ENCODE measurements at regions not wholly inside any gene's neighbourhood (a gene's known extent, or its start where the extent isn't known, plus 50 kb on each side); places are given as distances from the start of the nearest gene placed in this dataset.

DNA sequence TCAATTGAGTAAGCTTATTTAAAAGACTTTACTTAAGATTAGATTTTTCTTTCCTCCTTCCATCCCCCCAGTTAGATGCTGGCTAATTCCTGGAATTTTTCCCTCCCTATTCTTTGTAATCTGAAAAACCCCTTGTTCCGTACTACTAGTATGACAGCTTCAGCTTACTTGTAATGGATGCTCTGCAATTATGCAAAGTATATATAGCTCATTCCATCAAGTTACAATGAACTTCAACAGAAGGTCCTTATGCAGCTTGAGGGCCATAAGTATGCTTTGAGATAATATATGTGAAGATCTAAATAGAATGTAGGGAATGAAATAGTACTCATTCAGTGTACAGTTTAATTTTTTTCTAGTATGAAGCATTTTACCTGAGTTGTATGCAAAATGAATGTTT, 398.3 kb upstream of the NAALADL2 start:
- TF ChIP-seq EP300 (IDR thresholded peaks at IDR 0.05; ENCODE audit: borderline replicate concordance) (no peak), TAF1 (IDR thresholded peaks at IDR 0.05; ENCODE audit: low read depth) (no peak), CREB1 (IDR thresholded peaks at IDR 0.05; ENCODE audit: low read depth) (no peak), YY1 (IDR thresholded peaks at IDR 0.05; ENCODE audit: low read depth) (no peak), ZBTB7A (IDR thresholded peaks at IDR 0.05; ENCODE audit: low read depth) (no peak), USF1 (IDR thresholded peaks at IDR 0.05) (no peak), EGR1 (IDR thresholded peaks at IDR 0.05) (no peak), REST (IDR thresholded peaks at IDR 0.05; ENCODE audit: low read depth) (no peak), CEBPB (IDR thresholded peaks at IDR 0.05) (no peak), RAD21 (IDR thresholded peaks at IDR 0.05; ENCODE audit: low read depth) (no peak), FOXM1 (IDR thresholded peaks at IDR 0.05; ENCODE audit: borderline replicate concordance, low read depth) (no peak), NFIC (IDR thresholded peaks at IDR 0.05) (no peak), TEAD4 (IDR thresholded peaks at IDR 0.05) (no peak)
- TF ChIP-seq, protein P1, sequence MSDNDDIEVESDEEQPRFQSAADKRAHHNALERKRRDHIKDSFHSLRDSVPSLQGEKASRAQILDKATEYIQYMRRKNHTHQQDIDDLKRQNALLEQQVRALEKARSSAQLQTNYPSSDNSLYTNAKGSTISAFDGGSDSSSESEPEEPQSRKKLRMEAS (IDR thresholded peaks at IDR 0.05), result no peak
